ENCODE measurements at regions not wholly inside any gene's neighbourhood (a gene's known extent, or its start where the extent isn't known, plus 50 kb on each side); places are given as distances from the start of the nearest gene placed in this dataset.

DNA sequence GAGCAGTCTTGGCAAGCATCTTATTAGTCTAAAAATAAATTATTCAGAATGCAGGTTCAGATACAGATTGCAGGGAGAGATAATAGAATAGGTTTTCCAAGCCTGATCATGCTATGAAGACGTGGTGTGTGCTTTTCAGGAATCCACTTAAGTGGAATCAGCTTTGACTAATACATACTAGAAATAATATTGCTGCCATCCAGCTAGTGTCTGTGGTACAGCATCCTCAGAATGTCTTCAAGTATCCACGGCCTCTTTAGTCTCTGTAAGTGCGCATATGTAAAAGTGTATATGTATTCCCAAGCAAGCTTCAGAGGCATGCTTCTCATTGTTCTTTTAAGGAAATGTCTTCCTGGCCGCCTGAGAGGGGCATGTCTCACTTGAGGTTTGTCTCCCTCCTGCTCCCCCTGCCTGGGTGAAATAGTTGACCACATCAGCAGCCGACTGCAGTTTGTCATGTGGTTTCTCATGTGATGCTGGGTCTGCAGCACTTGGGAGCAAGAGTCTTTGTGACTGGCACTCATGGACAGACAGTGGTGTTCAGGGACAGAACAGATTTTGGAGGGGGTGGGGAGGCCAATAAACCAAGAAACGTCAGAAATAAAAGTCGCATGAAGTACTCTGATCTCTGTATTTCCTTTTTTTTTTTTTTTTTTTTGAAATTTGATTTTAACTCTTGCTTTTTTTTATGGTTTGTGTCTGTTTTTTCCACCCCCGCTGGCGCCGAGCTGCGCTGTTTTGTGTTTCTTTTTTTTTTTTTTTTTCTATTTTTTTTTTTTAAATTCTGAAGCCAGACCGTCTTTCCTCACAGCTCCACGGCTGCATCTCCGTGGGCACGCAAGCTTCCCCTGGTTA is 150.8 kb downstream of the PRL start:
- ChIA-PET POLR2A (ENCODE audit: low non-redundant PET) (interaction anchor here (0.6 to 0.7 kb wide), 2 partner anchors 74 to 207 kb away, joined by 3 to 4 read pairs; no protein-coding TSS in a partner anchor), CTCF (interaction anchor here (0.5 to 0.7 kb wide), 2 partner anchors 87 to 418 kb away, joined by 3 read pairs; no protein-coding TSS in a partner anchor)
- TF ChIP-seq, protein P1, sequence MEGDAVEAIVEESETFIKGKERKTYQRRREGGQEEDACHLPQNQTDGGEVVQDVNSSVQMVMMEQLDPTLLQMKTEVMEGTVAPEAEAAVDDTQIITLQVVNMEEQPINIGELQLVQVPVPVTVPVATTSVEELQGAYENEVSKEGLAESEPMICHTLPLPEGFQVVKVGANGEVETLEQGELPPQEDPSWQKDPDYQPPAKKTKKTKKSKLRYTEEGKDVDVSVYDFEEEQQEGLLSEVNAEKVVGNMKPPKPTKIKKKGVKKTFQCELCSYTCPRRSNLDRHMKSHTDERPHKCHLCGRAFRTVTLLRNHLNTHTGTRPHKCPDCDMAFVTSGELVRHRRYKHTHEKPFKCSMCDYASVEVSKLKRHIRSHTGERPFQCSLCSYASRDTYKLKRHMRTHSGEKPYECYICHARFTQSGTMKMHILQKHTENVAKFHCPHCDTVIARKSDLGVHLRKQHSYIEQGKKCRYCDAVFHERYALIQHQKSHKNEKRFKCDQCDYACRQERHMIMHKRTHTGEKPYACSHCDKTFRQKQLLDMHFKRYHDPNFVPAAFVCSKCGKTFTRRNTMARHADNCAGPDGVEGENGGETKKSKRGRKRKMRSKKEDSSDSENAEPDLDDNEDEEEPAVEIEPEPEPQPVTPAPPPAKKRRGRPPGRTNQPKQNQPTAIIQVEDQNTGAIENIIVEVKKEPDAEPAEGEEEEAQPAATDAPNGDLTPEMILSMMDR (conservative IDR thresholded peaks at IDR 0.05; ENCODE audit: low read depth), result no peak
- no peak for DNase-seq (ENCODE audit: low spot score)
- H3K27ac ChIP-seq, result no peak overlapping the region

- ChIA-PET POLR2A (ENCODE audit: low non-redundant PET) (interaction anchor here (0.7 kb wide), 1 partner anchor 75 kb away, joined by 4 read pairs; no protein-coding TSS in a partner anchor), CTCF (no interaction called here)
These were observed 150.2 kb downstream of the PRL start for GRCh38 chr6:22146678-22146930.

GRCh38 chr6:22146931-22147701 is 149.7 kb downstream of the PRL start:
- no peak for DNase-seq (ENCODE audit: low spot score)
- POLR2A ChIA-PET (ENCODE audit: low non-redundant PET), result interaction anchor here (0.7 kb wide), 1 partner anchor 76 kb away, joined by 4 read pairs; no protein-coding TSS in a partner anchor
- no peak overlapping the region for H3K27ac ChIP-seq
- CTCF ChIA-PET, result no interaction called here
- TF ChIP-seq, protein P1 (conservative IDR thresholded peaks at IDR 0.05; ENCODE audit: low read depth), result no peak

More at GRCh38 chr6:22146678-22146930, 150.2 kb downstream of the PRL start:
- DNase-seq (ENCODE audit: low spot score), result no peak
- TF ChIP-seq, protein P1 (conservative IDR thresholded peaks at IDR 0.05; ENCODE audit: low read depth), result no peak
- no peak overlapping the region for H3K27ac ChIP-seq

DNA sequence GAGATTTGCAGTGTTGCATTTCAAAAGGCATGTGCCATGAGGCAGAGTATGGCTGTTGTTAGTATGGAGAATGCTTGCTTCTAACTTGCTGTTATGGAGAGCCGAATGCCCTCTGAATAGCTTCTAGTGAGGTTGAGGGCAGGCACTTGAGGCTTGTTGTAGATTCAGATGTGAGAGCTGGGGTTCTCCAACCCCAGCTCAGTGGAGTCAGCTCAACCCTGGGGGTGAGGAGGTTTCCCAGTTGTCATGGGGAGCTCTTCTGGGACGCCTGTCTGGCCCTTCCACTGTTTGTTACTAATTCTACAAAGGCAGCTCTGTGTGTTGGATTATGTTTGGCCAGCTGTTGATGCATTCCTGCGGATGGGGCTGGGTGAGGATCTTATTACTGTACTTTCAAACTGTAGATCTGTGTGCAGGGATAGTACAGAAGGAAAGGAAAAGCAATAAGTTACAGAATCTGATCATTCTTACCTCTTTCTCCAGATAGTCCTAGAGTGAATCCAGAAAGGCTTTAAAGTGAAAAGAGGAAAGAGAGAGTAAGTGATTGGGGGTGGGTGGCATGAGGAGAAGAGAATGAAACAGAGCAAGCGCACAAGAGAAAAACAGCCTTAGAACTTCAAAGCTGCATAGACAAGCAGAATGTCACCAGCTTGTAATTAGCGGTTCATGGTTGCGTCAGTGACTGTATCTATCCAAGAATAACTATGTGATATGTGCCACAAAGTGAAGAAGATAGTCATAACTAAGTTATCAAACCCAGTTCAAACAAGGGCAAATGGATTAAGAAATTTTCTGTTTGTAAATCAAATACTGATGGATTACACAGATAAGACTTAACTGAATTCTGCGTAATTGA is 148.7 kb downstream of the PRL start:
- TF ChIP-seq, protein P1 (conservative IDR thresholded peaks at IDR 0.05; ENCODE audit: low read depth), result no peak
- no peak overlapping the region for H3K27ac ChIP-seq
- DNase-seq (ENCODE audit: low spot score), result peak; percentile 15
- CTCF ChIA-PET, result no interaction called here
- POLR2A ChIA-PET (ENCODE audit: low non-redundant PET), result interaction anchor here (0.5 kb wide), 1 partner anchor 568 kb away, joined by 6 read pairs; no protein-coding TSS in a partner anchor

DNA sequence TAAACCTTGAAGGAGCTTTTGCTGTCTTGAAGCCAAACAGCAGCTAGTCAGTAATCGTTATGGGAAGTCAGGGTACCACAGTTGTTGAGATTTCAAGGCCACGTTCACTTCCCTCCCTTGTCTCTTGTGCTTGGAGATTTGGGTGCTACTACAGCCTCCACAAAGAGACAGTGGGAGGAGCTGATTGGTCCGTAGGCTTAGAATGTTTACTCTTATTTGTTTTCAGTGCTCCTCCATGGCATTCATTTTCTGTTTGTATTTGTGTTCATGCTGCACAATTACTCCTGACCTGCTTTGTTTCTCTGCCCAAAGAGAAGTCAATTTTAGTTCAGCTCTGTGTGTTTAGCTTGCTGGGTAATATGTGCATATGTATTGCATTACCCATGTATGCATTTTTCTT is 147.7 kb downstream of the PRL start:
- ChIA-PET POLR2A (ENCODE audit: low non-redundant PET) (interaction anchor here (0.5 kb wide), 1 partner anchor 567 kb away, joined by 6 read pairs; no protein-coding TSS in a partner anchor), CTCF (no interaction called here)
- DNase-seq (ENCODE audit: low spot score), result no peak
- TF ChIP-seq, protein P1 (conservative IDR thresholded peaks at IDR 0.05; ENCODE audit: low read depth), result no peak
- H3K27ac ChIP-seq, result no peak overlapping the region

All from RWPE1 (cell line).